Peyer's patch (tissue), 4 donors: ENCODE measurements at regions not wholly inside any gene's neighbourhood (a gene's known extent, or its start where the extent isn't known, plus 50 kb on each side); places are given as distances from the start of the nearest gene placed in this dataset.

Experiments used
- DNase-seq, 3 donors: peaks; one replicate each; pipeline ENCODE4 v3.0.0-alpha.2; 2017 to 2019
- H3K27ac ChIP-seq, 4 donors: fragments of 200-600 bp; sonication (generic); one replicate each; pipeline ENCODE4 v1.5.1; 2016 to 2019
- H3K27me3 ChIP-seq, 2 donors: fragments of 200-600 bp; sonication (generic); one replicate each; pipeline ENCODE4 v1.5.1; 2019
- H3K36me3 ChIP-seq, 3 donors: fragments of 200-600 bp; sonication (generic); one replicate each; pipeline ENCODE4 v1.5.1; 2016 to 2019
- H3K4me1 ChIP-seq, 4 donors: fragments of 200-600 bp; sonication (generic); one replicate each; pipeline ENCODE4 v1.5.1; 2016 to 2019
- H3K4me3 ChIP-seq, 4 donors: fragments of 200-600 bp; sonication (generic); 1 replicate in 3 of 4; 2 replicates in 1 of 4; pipeline ENCODE4 v1.5.1; 2016 to 2019; ENCODE audit warnings: mild to moderate bottlenecking in 1 of 4
- H3K9me3 ChIP-seq, 4 donors: fragments of 200-600 bp; sonication (generic); one replicate each; pipeline ENCODE4 v1.5.1; 2016 to 2019; ENCODE audit warnings: mild to moderate bottlenecking in 1 of 4
- CTCF ChIP-seq, 6 experiments: fragments of 450-650 bp in 4 of 6; fragments of 200-600 bp in 2 of 6; sonication (generic) in 1 of 6; IDR thresholded peaks; one replicate each; pipeline ENCODE4 v1.5.1; 2017 to 2019; ENCODE audit warnings: antibody characterized with exemption in 6 of 6, mild to moderate bottlenecking in 3 of 6, moderate library complexity in 1 of 6
- POLR2A ChIP-seq, 2 donors: fragments of 450-650 bp; IDR thresholded peaks; one replicate each; pipeline ENCODE4 v1.5.1; 2017; ENCODE audit warnings: antibody characterized with exemption in 2 of 2, mild to moderate bottlenecking in 2 of 2, moderate library complexity in 2 of 2

GRCh38 chr4:41424522-41424921 lies 113.4 kb upstream of the LIMCH1 start:
- no peak for TF ChIP-seq POLR2A (IDR thresholded peaks at IDR 0.05)
- TF ChIP-seq CTCF (IDR thresholded peaks at IDR 0.05), result no peak

GRCh38 chr4:41425650-41426049 lies 112.3 kb upstream of the LIMCH1 start:
- Histone ChIP-seq H3K27me3 (no peaks in the 10 kb centered on the region), H3K4me3 (no peak overlapping the region), H3K36me3 (no peaks in the 10 kb centered on the region), H3K4me1 (no peaks in the 10 kb centered on the region), H3K9me3 (no peaks in the 10 kb centered on the region), H3K27ac (no peak overlapping the region)
- no peak for DNase-seq
- no peak for TF ChIP-seq POLR2A (IDR thresholded peaks at IDR 0.05)
- TF ChIP-seq CTCF (IDR thresholded peaks at IDR 0.05), result no peak

More at GRCh38 chr4:41424522-41424921, 113.4 kb upstream of the LIMCH1 start:
- no peak for DNase-seq
- no peaks in the 10 kb centered on the region for H3K36me3 ChIP-seq
- H3K9me3 ChIP-seq, result no peaks in the 10 kb centered on the region
- no peaks in the 10 kb centered on the region for H3K4me1 ChIP-seq
- H3K27me3 ChIP-seq, result no peaks in the 10 kb centered on the region
- H3K4me3 ChIP-seq, result no peak overlapping the region
- H3K27ac ChIP-seq, result no peak overlapping the region

DNA sequence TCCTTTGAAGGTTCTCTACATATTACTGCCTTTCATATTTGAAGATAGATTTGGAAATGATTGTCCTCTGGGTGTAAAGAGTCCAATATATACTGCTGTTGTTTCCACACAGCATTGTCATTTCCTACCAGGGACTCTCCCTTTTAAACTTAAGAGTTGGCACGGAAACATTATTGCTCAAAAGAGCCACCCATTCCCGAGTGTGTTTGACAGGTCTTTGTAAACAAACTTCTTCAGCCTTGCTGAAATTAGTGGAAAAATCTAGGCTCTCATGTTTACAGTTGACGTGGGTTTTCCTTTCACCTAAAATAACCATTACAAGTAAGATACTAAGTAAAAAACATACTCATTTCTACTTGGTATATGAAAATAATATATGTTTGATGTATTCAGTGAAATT lies 111.4 kb upstream of the LIMCH1 start:
- no peak for TF ChIP-seq CTCF (IDR thresholded peaks at IDR 0.05)
- no peak for TF ChIP-seq POLR2A (IDR thresholded peaks at IDR 0.05)
- Histone ChIP-seq H3K36me3 (no peaks in the 10 kb centered on the region), H3K27me3 (no peaks in the 10 kb centered on the region), H3K27ac (peak overlapping the region in 2 of 4 donors; percentile 0 to 6), H3K9me3 (no peaks in the 10 kb centered on the region), H3K4me1 (no peaks in the 10 kb centered on the region), H3K4me3 (no peak overlapping the region)
- DNase-seq, result no peak

- H3K36me3 ChIP-seq, result no peaks in the 10 kb centered on the region
- H3K4me3 ChIP-seq, result no peak overlapping the region
- no peaks in the 10 kb centered on the region for H3K4me1 ChIP-seq
- no peaks in the 10 kb centered on the region for H3K27me3 ChIP-seq
- H3K9me3 ChIP-seq, result no peaks in the 10 kb centered on the region
- no peak for TF ChIP-seq CTCF (IDR thresholded peaks at IDR 0.05)
- no peak for TF ChIP-seq POLR2A (IDR thresholded peaks at IDR 0.05)
- peak overlapping the region in 2 of 4 donors; percentile 0 to 6 for H3K27ac ChIP-seq
- DNase-seq, result no peak
These were observed 110.6 kb upstream of the LIMCH1 start for GRCh38 chr4:41427306-41427882.

DNA sequence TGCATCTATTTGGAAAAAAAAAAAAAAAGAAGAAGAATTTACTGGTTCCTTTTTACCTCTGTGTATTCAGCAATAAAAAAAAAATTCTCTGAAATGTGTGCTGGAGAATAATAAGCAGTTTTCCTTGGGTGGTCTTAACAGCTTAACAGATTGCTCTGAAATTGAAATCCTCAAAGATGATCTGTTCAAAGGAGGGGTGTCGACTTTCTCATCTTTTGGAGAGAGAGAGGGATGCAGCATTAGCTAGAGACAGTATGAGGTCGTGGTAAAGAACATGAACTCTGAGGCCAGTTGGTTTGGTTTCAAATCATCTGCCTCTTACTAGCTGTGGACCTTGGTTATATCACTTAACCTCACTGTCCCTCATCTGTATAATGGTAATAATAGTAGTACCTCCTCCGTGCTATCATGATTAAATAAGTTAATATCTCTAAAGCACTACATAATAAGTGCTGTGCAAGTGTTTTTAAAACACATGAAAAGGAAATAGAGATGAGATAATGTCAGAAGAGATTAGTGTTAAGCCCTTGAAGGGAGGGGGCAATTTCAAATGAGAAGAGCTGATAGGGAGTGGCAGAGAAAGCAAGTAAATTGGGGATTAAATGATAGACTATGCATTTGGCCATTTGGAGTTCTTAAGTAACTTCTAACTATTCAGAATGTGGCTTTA lies 109.9 kb upstream of the LIMCH1 start:
- no peak for DNase-seq
- no peaks in the 10 kb centered on the region for H3K36me3 ChIP-seq
- H3K27ac ChIP-seq, result peak overlapping the region in 2 of 4 donors; percentile 0 to 9
- H3K9me3 ChIP-seq, result no peaks in the 10 kb centered on the region
- TF ChIP-seq POLR2A (IDR thresholded peaks at IDR 0.05) (no peak), CTCF (IDR thresholded peaks at IDR 0.05) (no peak)
- H3K4me1 ChIP-seq, result no peaks in the 10 kb centered on the region
- no peak overlapping the region for H3K4me3 ChIP-seq
- no peaks in the 10 kb centered on the region for H3K27me3 ChIP-seq
